A549 (cell line): ENCODE measurements at regions not wholly inside any gene's neighbourhood (a gene's known extent, or its start where the extent isn't known, plus 50 kb on each side); places are given as distances from the start of the nearest gene placed in this dataset.
A peak's percentile ranks its signal among the peaks of the same experiment; 100 is the strongest.

Experiments used
- ATAC-seq, 2 experiments: fragments of 200-7000 bp in 1 of 2; fragments of >200 bp in 1 of 2; cut with Nextera tagmentation in 1 of 2; cut with Tn5 transposase in 1 of 2; 3 replicates each; pipeline versions ENCODE4 v1.8.0 to v1.9.1; 2018 to 2020; ENCODE audit warnings: mild to moderate bottlenecking in 1 of 2, moderate library complexity in 1 of 2
- CTCF ChIA-PET: fragments of 300-600 bp; sonication (Branson Sonifier 250); formaldehyde crosslinking; extraction: SDS; loops from one replicate; lab custom pipeline; 2021; ENCODE audit warnings: antibody characterized with exemption, inconsistent platforms; lab: Yijun Ruan, JAX
- POLR2A ChIA-PET: fragments of 350-600 bp; formaldehyde crosslinking; extraction: SDS; loops from one replicate; lab custom pipeline; 2021; ENCODE audit warnings: antibody characterized with exemption, inconsistent platforms; lab: Yijun Ruan, JAX
- DNase-seq, 2 experiments: peaks; one replicate each; pipeline versions ENCODE4 v3.0.0 to v3.0.0-alpha.2; 2011 to 2016; ENCODE audit warnings: low read depth in 1 of 2, low spot score in 1 of 2
- FAIRE-seq: peaks from 2 replicates; lab custom pipeline; 2011; peaks lifted over from hg19 to GRCh38; lab: Jason Lieb, UNC
- H3K27ac ChIP-seq, 2 experiments: fragments of >200 bp; sonication (Bioruptor Twin); formaldehyde crosslinking; 3 replicates each; pipeline ENCODE4 v1.5.1; 2016 to 2017
- H3K4me1 ChIP-seq: fragments of >200 bp; sonication (Bioruptor Twin); formaldehyde crosslinking; 3 replicates; pipeline ENCODE4 v1.6.1; 2016
- H3K4me2 ChIP-seq: fragments of >200 bp; sonication (Bioruptor Twin); formaldehyde crosslinking; 3 replicates; pipeline ENCODE4 v1.6.1; 2016
- H3K4me3 ChIP-seq: fragments of >200 bp; sonication (Bioruptor Twin); formaldehyde crosslinking; 3 replicates; pipeline ENCODE4 v1.5.1; 2016
- H3K9me3 ChIP-seq: fragments of >200 bp; sonication (Bioruptor Twin); formaldehyde crosslinking; 3 replicates; pipeline ENCODE4 v1.6.1; 2016
- CBX2 ChIP-seq: fragments of 200-600 bp; sonication (generic); IDR thresholded peaks from 2 replicates; pipeline ENCODE4 v1.6.1; 2016; ENCODE audit warnings: low read depth, mild to moderate bottlenecking, borderline replicate concordance
- CEBPB ChIP-seq, 2 experiments: fragments of >200 bp in 1 of 2; sonication (Bioruptor Twin) in 1 of 2; formaldehyde crosslinking in 1 of 2; IDR thresholded peaks; 2 replicates each; pipeline ENCODE4 v1.6.1; 2012 to 2016
- CHD4 ChIP-seq: fragments of 200-600 bp; sonication (generic); IDR thresholded peaks from 2 replicates; pipeline ENCODE4 v1.6.1; 2016; ENCODE audit warnings: antibody characterized with exemption, mild to moderate bottlenecking, borderline replicate concordance
- ESRRA ChIP-seq: fragments of 150-350 bp; IDR thresholded peaks from 2 replicates; pipeline ENCODE4 v1.6.1; 2014; ENCODE audit warnings: mild to moderate bottlenecking, low read length, borderline replicate concordance
- FOSB ChIP-seq: fragments of 250-450 bp; sonication (Bioruptor Pico); IDR thresholded peaks from 2 replicates; pipeline ENCODE4 v1.5.0; 2020; ENCODE audit warnings: mild to moderate bottlenecking, moderate library complexity
- FOXS1 ChIP-seq: fragments of 250-450 bp; sonication (Bioruptor Pico); IDR thresholded peaks from 2 replicates; pipeline ENCODE4 v1.5.0; 2020; ENCODE audit warnings: mild to moderate bottlenecking, moderate library complexity
- HMGXB4 ChIP-seq: fragments of 250-450 bp; sonication (Bioruptor Pico); IDR thresholded peaks from 2 replicates; pipeline ENCODE4 v1.5.0; 2021; ENCODE audit warnings: mild to moderate bottlenecking, moderate library complexity, borderline replicate concordance
- JUNB ChIP-seq: fragments of >200 bp; sonication (Bioruptor Twin); formaldehyde crosslinking; IDR thresholded peaks from 2 replicates; pipeline ENCODE4 v1.6.1; 2016
- KDM1A ChIP-seq: fragments of 200-600 bp; sonication (generic); IDR thresholded peaks from 2 replicates; pipeline ENCODE4 v1.6.1; 2016; ENCODE audit warnings: low read depth, mild to moderate bottlenecking
- KDM5A ChIP-seq: fragments of 200-600 bp; sonication (generic); IDR thresholded peaks from 2 replicates; pipeline ENCODE4 v1.6.1; 2016; ENCODE audit warnings: antibody characterized with exemption, mild to moderate bottlenecking
- MAZ ChIP-seq: fragments of 150-350 bp; IDR thresholded peaks from 2 replicates; pipeline ENCODE4 v1.6.1; 2014; ENCODE audit warnings: antibody characterized with exemption, low read depth, low read length, borderline replicate concordance
- MYC ChIP-seq: IDR thresholded peaks from 2 replicates; pipeline ENCODE4 v1.6.1; 2012; ENCODE audit warnings: mild to moderate bottlenecking, inconsistent platforms, low read length, improper control_type of control experiment, borderline replicate concordance
- NPAS2 ChIP-seq: fragments of 250-450 bp; sonication (Bioruptor Pico); IDR thresholded peaks from 2 replicates; pipeline ENCODE4 v1.8.0; 2022; ENCODE audit warnings: mild to moderate bottlenecking, moderate library complexity, borderline replicate concordance
- PBX3 ChIP-seq: IDR thresholded peaks from 2 replicates; pipeline ENCODE4 v1.6.1; 2012
- PHF8 ChIP-seq: fragments of 200-600 bp; sonication (generic); IDR thresholded peaks from 2 replicates; pipeline ENCODE4 v1.6.1; 2016; ENCODE audit warnings: low read depth, mild to moderate bottlenecking, antibody characterized with exemption, moderate library complexity, borderline replicate concordance
- POLR2A ChIP-seq: IDR thresholded peaks from 2 replicates; pipeline ENCODE4 v1.6.1; 2012; ENCODE audit warnings: mild to moderate bottlenecking, low read length
- POLR2AphosphoS2 ChIP-seq: conservative IDR thresholded peaks from 2 replicates; pipeline ENCODE4 v1.6.1; 2012; ENCODE audit warnings: low read length, improper control_type of control experiment, inconsistent platforms
- RAD21 ChIP-seq, 2 experiments: fragments of >200 bp in 1 of 2; sonication (Bioruptor Twin) in 1 of 2; formaldehyde crosslinking in 1 of 2; IDR thresholded peaks in 1 of 2; conservative IDR thresholded peaks in 1 of 2; 2 replicates in 1 of 2; 3 replicates in 1 of 2; pipeline ENCODE4 v1.6.1; 2012 to 2018; ENCODE audit warnings: inconsistent platforms in 1 of 2
- RARB ChIP-seq: fragments of 250-450 bp; sonication (Bioruptor Pico); IDR thresholded peaks from 2 replicates; pipeline ENCODE4 v1.8.0; 2021; ENCODE audit warnings: mild to moderate bottlenecking, moderate library complexity
- RCOR1 ChIP-seq: fragments of 150-350 bp; IDR thresholded peaks from 2 replicates; pipeline ENCODE4 v1.6.1; 2014; ENCODE audit warnings: antibody characterized with exemption, low read length, low read depth
- RNF2 ChIP-seq: fragments of 200-600 bp; sonication (generic); IDR thresholded peaks from 2 replicates; pipeline ENCODE4 v1.6.1; 2016; ENCODE audit warnings: low read depth, mild to moderate bottlenecking, antibody characterized with exemption, moderate library complexity, borderline replicate concordance
- TFCP2L1 ChIP-seq: fragments of 250-450 bp; sonication (Bioruptor Pico); IDR thresholded peaks from 2 replicates; pipeline ENCODE4 v1.5.0; 2021; ENCODE audit warnings: mild to moderate bottlenecking
- ZFP36 ChIP-seq: fragments of 450-650 bp; IDR thresholded peaks from 2 replicates; pipeline ENCODE4 v1.6.1; 2014; ENCODE audit warnings: borderline replicate concordance; ENCODE audit not compliant: partially characterized antibody
- WGBS: methylation state at CpG from one replicate; pipeline ENCODE4 v1.1.6; 2017; ENCODE audit errors: missing lambda C conversion rate; 5-methylcytosine and 5-hydroxymethylcytosine counted together
- TF ChIP-seq, protein P1 (sequence below): fragments of >200 bp; sonication (Bioruptor Twin); formaldehyde crosslinking; IDR thresholded peaks from 2 replicates; pipeline ENCODE4 v1.6.1; 2016
- TF ChIP-seq, protein P2 (sequence below): fragments of >200 bp; sonication (Bioruptor Twin); formaldehyde crosslinking; IDR thresholded peaks from 3 replicates; pipeline ENCODE4 v1.6.1; 2016
- TF ChIP-seq, protein P3 (sequence below): fragments of 150-350 bp; IDR thresholded peaks from 2 replicates; pipeline ENCODE4 v1.6.1; 2014; ENCODE audit warnings: low read depth, mild to moderate bottlenecking, low read length
- TF ChIP-seq, protein P4 (sequence below): fragments of 200-600 bp; sonication (generic); IDR thresholded peaks from 2 replicates; pipeline ENCODE4 v1.6.1; 2016; ENCODE audit warnings: antibody characterized with exemption, mild to moderate bottlenecking, moderate library complexity

GRCh38 chrX:125953814-125954213, 212.3 kb downstream of the DCAF12L2 start (continued):
- no peak for TF ChIP-seq CHD4
- TF ChIP-seq MAZ, result no peak
- no peak for TF ChIP-seq POLR2A

DNA sequence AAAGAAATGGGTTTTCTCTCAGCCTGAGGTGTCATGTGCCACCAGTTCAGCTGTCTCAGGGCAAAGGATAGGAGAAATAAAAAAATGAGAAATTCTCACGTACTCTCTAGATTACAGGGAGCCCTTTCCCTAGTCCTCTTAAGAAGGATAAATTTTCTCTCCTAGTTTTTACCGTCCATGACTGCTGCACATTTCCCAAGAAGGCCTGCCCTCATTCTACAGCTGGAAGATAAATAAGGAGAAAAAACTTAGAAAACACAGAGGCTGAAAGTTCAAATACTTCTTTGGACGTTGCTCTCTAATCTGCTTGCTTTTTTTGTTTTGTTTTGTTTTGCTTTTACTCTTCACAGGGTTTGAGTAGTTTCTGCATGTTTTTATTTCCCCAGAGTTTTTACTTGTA, 211.9 kb downstream of the DCAF12L2 start:
- no peak overlapping the region for H3K4me2 ChIP-seq
- no peaks in the 10 kb centered on the region for H3K4me1 ChIP-seq
- no peak overlapping the region for H3K27ac ChIP-seq
- no peak overlapping the region for H3K4me3 ChIP-seq
- no peaks in the 10 kb centered on the region for H3K9me3 ChIP-seq
- TF ChIP-seq MYC (no peak), ZFP36 (no peak), FOXS1 (CRISPR knock-in tag) (no peak), POLR2AphosphoS2 (no peak), JUNB (no peak), RARB (no peak), PHF8 (no peak), RCOR1 (no peak), KDM1A (no peak), CEBPB (IDR thresholded peaks at IDR 0.05) (no peak), TFCP2L1 (CRISPR knock-in tag) (no peak), KDM5A (no peak), MAZ (no peak), FOSB (no peak), ESRRA (no peak), NPAS2 (CRISPR knock-in tag) (no peak)
- TF ChIP-seq, protein P1, sequence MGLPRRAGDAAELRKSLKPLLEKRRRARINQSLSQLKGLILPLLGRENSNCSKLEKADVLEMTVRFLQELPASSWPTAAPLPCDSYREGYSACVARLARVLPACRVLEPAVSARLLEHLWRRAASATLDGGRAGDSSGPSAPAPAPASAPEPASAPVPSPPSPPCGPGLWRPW, result no peak
- TF ChIP-seq, all 56 proteins: peak for 0
- WGBS, result 1% methylated on average over 3 of the region's 3 CpGs
- CTCF ChIA-PET, result no interaction called here
- POLR2A ChIA-PET, result no interaction called here
- FAIRE-seq (peak; percentile 95), ATAC-seq (no peak), DNase-seq (no peak)

DNA sequence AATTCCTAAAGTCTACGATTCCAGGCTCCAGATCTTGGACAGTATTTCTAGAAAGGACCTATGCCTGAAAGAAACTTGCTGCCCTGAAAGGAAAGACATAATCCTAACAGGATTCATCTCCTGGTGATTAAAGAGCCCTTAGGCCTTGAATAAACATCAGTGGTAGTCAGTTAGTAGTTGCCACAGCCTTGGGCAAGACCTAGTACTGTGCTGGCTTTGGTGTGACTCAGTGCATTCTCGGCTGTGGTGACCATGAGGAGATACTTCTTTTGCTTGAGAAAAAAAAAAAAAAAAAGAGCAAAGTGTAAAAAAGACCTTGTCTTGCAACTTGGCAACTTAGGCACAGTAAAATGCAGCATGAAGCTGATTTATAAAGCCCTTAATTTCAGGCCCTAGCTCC, 188.2 kb downstream of the DCAF12L2 start:
- 0% methylated on average over 2 of the region's 2 CpGs for WGBS
- Histone ChIP-seq H3K27ac (no peak overlapping the region), H3K4me1 (no peaks in the 10 kb centered on the region), H3K9me3 (no peaks in the 10 kb centered on the region), H3K4me3 (no peak overlapping the region), H3K4me2 (no peak overlapping the region)
- ATAC-seq (no peak), FAIRE-seq (no peak), DNase-seq (no peak)
- ChIA-PET POLR2A (no interaction called here), CTCF (interaction anchor here (0.6 kb wide), 1 partner anchor 646 kb away, joined by 7 read pairs; no protein-coding TSS in a partner anchor)
- TF ChIP-seq PBX3 (no peak), PHF8 (no peak), RNF2 (no peak), RCOR1 (no peak), NPAS2 (CRISPR knock-in tag) (no peak), TFCP2L1 (CRISPR knock-in tag) (no peak), RAD21 (conservative IDR thresholded peaks at IDR 0.05 in 1 of 2, IDR thresholded peaks at IDR 0.05 in 1 of 2) (no peak), KDM5A (no peak), HMGXB4 (CRISPR knock-in tag) (no peak), POLR2A (no peak), CBX2 (no peak)
- TF ChIP-seq, protein P2, sequence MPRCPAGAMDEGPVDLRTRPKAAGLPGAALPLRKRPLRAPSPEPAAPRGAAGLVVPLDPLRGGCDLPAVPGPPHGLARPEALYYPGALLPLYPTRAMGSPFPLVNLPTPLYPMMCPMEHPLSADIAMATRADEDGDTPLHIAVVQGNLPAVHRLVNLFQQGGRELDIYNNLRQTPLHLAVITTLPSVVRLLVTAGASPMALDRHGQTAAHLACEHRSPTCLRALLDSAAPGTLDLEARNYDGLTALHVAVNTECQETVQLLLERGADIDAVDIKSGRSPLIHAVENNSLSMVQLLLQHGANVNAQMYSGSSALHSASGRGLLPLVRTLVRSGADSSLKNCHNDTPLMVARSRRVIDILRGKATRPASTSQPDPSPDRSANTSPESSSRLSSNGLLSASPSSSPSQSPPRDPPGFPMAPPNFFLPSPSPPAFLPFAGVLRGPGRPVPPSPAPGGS, result no peak
- TF ChIP-seq, protein P3, sequence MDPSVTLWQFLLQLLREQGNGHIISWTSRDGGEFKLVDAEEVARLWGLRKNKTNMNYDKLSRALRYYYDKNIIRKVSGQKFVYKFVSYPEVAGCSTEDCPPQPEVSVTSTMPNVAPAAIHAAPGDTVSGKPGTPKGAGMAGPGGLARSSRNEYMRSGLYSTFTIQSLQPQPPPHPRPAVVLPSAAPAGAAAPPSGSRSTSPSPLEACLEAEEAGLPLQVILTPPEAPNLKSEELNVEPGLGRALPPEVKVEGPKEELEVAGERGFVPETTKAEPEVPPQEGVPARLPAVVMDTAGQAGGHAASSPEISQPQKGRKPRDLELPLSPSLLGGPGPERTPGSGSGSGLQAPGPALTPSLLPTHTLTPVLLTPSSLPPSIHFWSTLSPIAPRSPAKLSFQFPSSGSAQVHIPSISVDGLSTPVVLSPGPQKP, result no peak
- TF ChIP-seq, protein P4, sequence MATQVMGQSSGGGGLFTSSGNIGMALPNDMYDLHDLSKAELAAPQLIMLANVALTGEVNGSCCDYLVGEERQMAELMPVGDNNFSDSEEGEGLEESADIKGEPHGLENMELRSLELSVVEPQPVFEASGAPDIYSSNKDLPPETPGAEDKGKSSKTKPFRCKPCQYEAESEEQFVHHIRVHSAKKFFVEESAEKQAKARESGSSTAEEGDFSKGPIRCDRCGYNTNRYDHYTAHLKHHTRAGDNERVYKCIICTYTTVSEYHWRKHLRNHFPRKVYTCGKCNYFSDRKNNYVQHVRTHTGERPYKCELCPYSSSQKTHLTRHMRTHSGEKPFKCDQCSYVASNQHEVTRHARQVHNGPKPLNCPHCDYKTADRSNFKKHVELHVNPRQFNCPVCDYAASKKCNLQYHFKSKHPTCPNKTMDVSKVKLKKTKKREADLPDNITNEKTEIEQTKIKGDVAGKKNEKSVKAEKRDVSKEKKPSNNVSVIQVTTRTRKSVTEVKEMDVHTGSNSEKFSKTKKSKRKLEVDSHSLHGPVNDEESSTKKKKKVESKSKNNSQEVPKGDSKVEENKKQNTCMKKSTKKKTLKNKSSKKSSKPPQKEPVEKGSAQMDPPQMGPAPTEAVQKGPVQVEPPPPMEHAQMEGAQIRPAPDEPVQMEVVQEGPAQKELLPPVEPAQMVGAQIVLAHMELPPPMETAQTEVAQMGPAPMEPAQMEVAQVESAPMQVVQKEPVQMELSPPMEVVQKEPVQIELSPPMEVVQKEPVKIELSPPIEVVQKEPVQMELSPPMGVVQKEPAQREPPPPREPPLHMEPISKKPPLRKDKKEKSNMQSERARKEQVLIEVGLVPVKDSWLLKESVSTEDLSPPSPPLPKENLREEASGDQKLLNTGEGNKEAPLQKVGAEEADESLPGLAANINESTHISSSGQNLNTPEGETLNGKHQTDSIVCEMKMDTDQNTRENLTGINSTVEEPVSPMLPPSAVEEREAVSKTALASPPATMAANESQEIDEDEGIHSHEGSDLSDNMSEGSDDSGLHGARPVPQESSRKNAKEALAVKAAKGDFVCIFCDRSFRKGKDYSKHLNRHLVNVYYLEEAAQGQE, result no peak
